ENCODE measurements at regions not wholly inside any gene's neighbourhood (a gene's known extent, or its start where the extent isn't known, plus 50 kb on each side); places are given as distances from the start of the nearest gene placed in this dataset.
"Not testable (repeated sequence)": the region's sequence is repeated elsewhere in the genome, so short reads cannot be mapped to it uniquely, and the experiment has no call there.

- not testable (repeated sequence) for TF ChIP-seq POLR2A, POLR2AphosphoS5 (IDR thresholded peaks at IDR 0.05; ENCODE audit: low read depth, low read length)
These were observed 1227.4 kb downstream of the TMEM121 start for GRCh38 chr14:106753751-106754150.
